SK-N-SH (cell line): ENCODE measurements at regions not wholly inside any gene's neighbourhood (a gene's known extent, or its start where the extent isn't known, plus 50 kb on each side); places are given as distances from the start of the nearest gene placed in this dataset.

Experiments used
- CTCF ChIA-PET: fragments of 300-600, 350-600 bp; formaldehyde crosslinking; extraction: SDS; loops from one replicate; lab custom pipeline; 2021; lab: Yijun Ruan, JAX
- POLR2A ChIA-PET: fragments of 350-600 bp; sonication (Branson Sonifier 250); formaldehyde crosslinking; extraction: SDS; loops from one replicate; lab custom pipeline; 2020; ENCODE audit warnings: antibody characterized with exemption, inconsistent platforms; lab: Yijun Ruan, JAX
- DNase-seq: peaks from one replicate; pipeline ENCODE4 v3.0.0; 2012
- H2AFZ ChIP-seq: fragments of 200-600 bp; sonication (generic); 2 replicates; pipeline ENCODE4 v1.8.1; 2016; ENCODE audit warnings: antibody characterized with exemption, mild to moderate bottlenecking, low read depth
- H3F3A ChIP-seq: fragments of 200-600 bp; sonication (generic); replicated peaks from 2 replicates; pipeline ENCODE3; 2016; ENCODE audit warnings: antibody characterized with exemption, mild to moderate bottlenecking; ENCODE audit not compliant: insufficient read depth
- H3K27ac ChIP-seq, 2 experiments: fragments of 200-500 bp in 1 of 2; fragments of 200-600 bp in 1 of 2; sonication (Bioruptor generic) in 1 of 2; sonication (generic), shearing (Covaris generic) in 1 of 2; 2 replicates each; pipeline versions ENCODE4 v1.5.1 to v1.6.1; 2014 to 2016; ENCODE audit warnings: low read depth in 2 of 2, inconsistent platforms in 1 of 2, low read length in 1 of 2, mild to moderate bottlenecking in 1 of 2, mixed read lengths in 1 of 2
- H3K27me3 ChIP-seq: fragments of 200-600 bp; sonication (generic), shearing (Covaris generic); 2 replicates; pipeline ENCODE4 v1.6.1; 2016; ENCODE audit warnings: mixed run types; ENCODE audit not compliant: insufficient read depth
- H3K36me3 ChIP-seq, 2 experiments: fragments of 200-500 bp in 1 of 2; fragments of 200-600 bp in 1 of 2; sonication (Bioruptor generic) in 1 of 2; sonication (generic) in 1 of 2; replicated peaks in 1 of 2; 2 replicates each; pipeline versions ENCODE3 to v1.5.1; 2014 to 2016; ENCODE audit warnings: low read length in 1 of 2, mild to moderate bottlenecking in 1 of 2; ENCODE audit not compliant: insufficient read depth in 2 of 2, control insufficient read depth in 1 of 2
- H3K4me1 ChIP-seq, 2 experiments: fragments of 200-500 bp in 1 of 2; fragments of 200-600 bp in 1 of 2; sonication (Bioruptor generic) in 1 of 2; sonication (generic), shearing (Covaris generic) in 1 of 2; 2 replicates each; pipeline versions ENCODE4 v1.5.1 to v1.6.1; 2014 to 2016; ENCODE audit warnings: low read depth in 1 of 2, low read length in 1 of 2, mixed run types in 1 of 2; ENCODE audit not compliant: insufficient read depth in 2 of 2, control insufficient read depth in 1 of 2
- H3K4me2 ChIP-seq: fragments of 200-600 bp; sonication (generic), shearing (Covaris generic); 2 replicates; pipeline ENCODE4 v1.6.1; 2017; ENCODE audit warnings: mixed run types
- H3K4me3 ChIP-seq, 2 experiments: fragments of 200-500 bp in 1 of 2; fragments of 200-600 bp in 1 of 2; sonication (Bioruptor generic) in 1 of 2; sonication (generic), shearing (Covaris generic) in 1 of 2; 2 replicates each; pipeline versions ENCODE4 v1.5.1 to v1.8.1; 2014 to 2016; ENCODE audit warnings: low read depth in 2 of 2, inconsistent platforms in 1 of 2, low read length in 1 of 2, mild to moderate bottlenecking in 1 of 2, mixed read lengths in 1 of 2, moderate library complexity in 1 of 2
- H3K79me2 ChIP-seq: fragments of 200-600 bp; sonication (generic); 2 replicates; pipeline ENCODE4 v1.8.1; 2017; ENCODE audit warnings: mild to moderate bottlenecking; ENCODE audit not compliant: insufficient read depth
- H3K9ac ChIP-seq: fragments of 200-600 bp; sonication (generic); 2 replicates; pipeline ENCODE4 v1.6.1; 2017; ENCODE audit warnings: mixed run types
- H3K9me2 ChIP-seq: fragments of 200-600 bp; sonication (generic); 2 replicates; pipeline ENCODE4 v1.6.1; 2017; ENCODE audit warnings: mixed run types
- H3K9me3 ChIP-seq: fragments of 200-600 bp; sonication (generic); 2 replicates; pipeline ENCODE4 v1.6.1; 2017; ENCODE audit warnings: mixed run types, mild to moderate bottlenecking, moderate library complexity
- H4K20me1 ChIP-seq: fragments of 200-600 bp; sonication (generic); 2 replicates; pipeline ENCODE4 v1.6.1; 2017; ENCODE audit warnings: mild to moderate bottlenecking, mixed run types; ENCODE audit not compliant: insufficient read depth
- EZH2phosphoT487 ChIP-seq: fragments of 200-600 bp; sonication (generic); IDR thresholded peaks from 2 replicates; pipeline ENCODE4 v1.6.1; 2017; ENCODE audit warnings: low read depth, mixed run types, mild to moderate bottlenecking, antibody characterized with exemption, moderate library complexity, borderline replicate concordance
- FOXM1 ChIP-seq: IDR thresholded peaks from 2 replicates; pipeline ENCODE4 v1.4.0; 2012; ENCODE audit warnings: low read depth, mild to moderate bottlenecking
- GABPA ChIP-seq: IDR thresholded peaks from 2 replicates; pipeline ENCODE4 v1.4.0; 2012; ENCODE audit warnings: low read depth, mild to moderate bottlenecking
- GATA2 ChIP-seq: sonication (generic); formaldehyde crosslinking; IDR thresholded peaks from 2 replicates; pipeline ENCODE4 v1.5.0; 2020; ENCODE audit warnings: mild to moderate bottlenecking, missing genetic modification reagents
- JUND ChIP-seq: IDR thresholded peaks from 2 replicates; pipeline ENCODE4 v1.4.0; 2012
- NFIC ChIP-seq: IDR thresholded peaks from 2 replicates; pipeline ENCODE4 v1.4.0; 2012; ENCODE audit warnings: borderline replicate concordance
- NRF1 ChIP-seq: IDR thresholded peaks from 2 replicates; pipeline ENCODE4 v1.6.1; 2012; ENCODE audit warnings: low read depth, mild to moderate bottlenecking, low read length
- RFX5 ChIP-seq: IDR thresholded peaks from 2 replicates; pipeline ENCODE4 v1.6.1; 2012; ENCODE audit warnings: mild to moderate bottlenecking, improper control_type of control experiment, low read length
- TAF1 ChIP-seq: IDR thresholded peaks from 2 replicates; pipeline ENCODE4 v1.6.1; 2012; ENCODE audit warnings: low read depth, mild to moderate bottlenecking, low read length, moderate library complexity, borderline replicate concordance
- TEAD4 ChIP-seq: IDR thresholded peaks from 2 replicates; pipeline ENCODE4 v1.4.0; 2012; ENCODE audit warnings: mild to moderate bottlenecking, borderline replicate concordance; ENCODE audit not compliant: insufficient read depth
- YY1 ChIP-seq: IDR thresholded peaks from 2 replicates; pipeline ENCODE4 v1.4.0; 2012; ENCODE audit warnings: low read depth, mild to moderate bottlenecking
- WGBS: methylation state at CpG from one replicate; pipeline ENCODE4 v1.1.6; 2017; ENCODE audit warnings: low lambda C conversion rate; 5-methylcytosine and 5-hydroxymethylcytosine counted together
- TF ChIP-seq, protein P1 (sequence below): fragments of 150-350 bp; IDR thresholded peaks from 2 replicates; pipeline ENCODE4 v1.6.1; 2016; ENCODE audit warnings: mild to moderate bottlenecking, low read depth, low read length
- TF ChIP-seq, protein P2 (sequence below): IDR thresholded peaks from 2 replicates; pipeline ENCODE4 v1.6.1; 2012; ENCODE audit warnings: mild to moderate bottlenecking, low read depth, low read length, moderate library complexity
- TF ChIP-seq, protein P3 (sequence below): IDR thresholded peaks from 2 replicates; pipeline ENCODE4; 2012
- TF ChIP-seq, protein P4 (sequence below): IDR thresholded peaks from 2 replicates; pipeline ENCODE4 v1.4.0; 2012; ENCODE audit warnings: low read depth, borderline replicate concordance

- Histone ChIP-seq H3F3A (no peaks in the 10 kb centered on the region), H3K9me2 (no peaks in the 10 kb centered on the region), H3K9me3 (no peaks in the 10 kb centered on the region), H3K4me3 (no peak overlapping the region), H4K20me1 (no peaks in the 10 kb centered on the region), H3K27ac (no peak overlapping the region), H3K9ac (no peak overlapping the region), H3K27me3 (no peaks in the 10 kb centered on the region), H3K79me2 (no peaks in the 10 kb centered on the region), H2AFZ (no peak overlapping the region), H3K4me2 (no peak overlapping the region), H3K4me1 (no peaks in the 10 kb centered on the region; a peak in 2 of 4 replicates), H3K36me3 (no peaks in the 10 kb centered on the region)
- no peak for DNase-seq
- CTCF ChIA-PET: interaction anchor here (0.6 to 0.9 kb wide), 3 partner anchors 230 to 1220 kb away, joined by 3 to 4 read pairs (median 3); no protein-coding TSS in a partner anchor
- POLR2A ChIA-PET: no interaction called here
- no peak for TF ChIP-seq TEAD4
- no peak for TF ChIP-seq GABPA
- no peak for TF ChIP-seq JUND
- TF ChIP-seq GATA2 (CRISPR knock-in tag): no peak
- TF ChIP-seq NRF1: no peak
- TF ChIP-seq FOXM1: no peak
- TF ChIP-seq RFX5: no peak
- no peak for TF ChIP-seq YY1
- TF ChIP-seq EZH2phosphoT487: no peak
- TF ChIP-seq, protein P1, sequence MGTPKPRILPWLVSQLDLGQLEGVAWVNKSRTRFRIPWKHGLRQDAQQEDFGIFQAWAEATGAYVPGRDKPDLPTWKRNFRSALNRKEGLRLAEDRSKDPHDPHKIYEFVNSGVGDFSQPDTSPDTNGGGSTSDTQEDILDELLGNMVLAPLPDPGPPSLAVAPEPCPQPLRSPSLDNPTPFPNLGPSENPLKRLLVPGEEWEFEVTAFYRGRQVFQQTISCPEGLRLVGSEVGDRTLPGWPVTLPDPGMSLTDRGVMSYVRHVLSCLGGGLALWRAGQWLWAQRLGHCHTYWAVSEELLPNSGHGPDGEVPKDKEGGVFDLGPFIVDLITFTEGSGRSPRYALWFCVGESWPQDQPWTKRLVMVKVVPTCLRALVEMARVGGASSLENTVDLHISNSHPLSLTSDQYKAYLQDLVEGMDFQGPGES: no peak
- no peak for TF ChIP-seq NFIC
- TF ChIP-seq, protein P2, sequence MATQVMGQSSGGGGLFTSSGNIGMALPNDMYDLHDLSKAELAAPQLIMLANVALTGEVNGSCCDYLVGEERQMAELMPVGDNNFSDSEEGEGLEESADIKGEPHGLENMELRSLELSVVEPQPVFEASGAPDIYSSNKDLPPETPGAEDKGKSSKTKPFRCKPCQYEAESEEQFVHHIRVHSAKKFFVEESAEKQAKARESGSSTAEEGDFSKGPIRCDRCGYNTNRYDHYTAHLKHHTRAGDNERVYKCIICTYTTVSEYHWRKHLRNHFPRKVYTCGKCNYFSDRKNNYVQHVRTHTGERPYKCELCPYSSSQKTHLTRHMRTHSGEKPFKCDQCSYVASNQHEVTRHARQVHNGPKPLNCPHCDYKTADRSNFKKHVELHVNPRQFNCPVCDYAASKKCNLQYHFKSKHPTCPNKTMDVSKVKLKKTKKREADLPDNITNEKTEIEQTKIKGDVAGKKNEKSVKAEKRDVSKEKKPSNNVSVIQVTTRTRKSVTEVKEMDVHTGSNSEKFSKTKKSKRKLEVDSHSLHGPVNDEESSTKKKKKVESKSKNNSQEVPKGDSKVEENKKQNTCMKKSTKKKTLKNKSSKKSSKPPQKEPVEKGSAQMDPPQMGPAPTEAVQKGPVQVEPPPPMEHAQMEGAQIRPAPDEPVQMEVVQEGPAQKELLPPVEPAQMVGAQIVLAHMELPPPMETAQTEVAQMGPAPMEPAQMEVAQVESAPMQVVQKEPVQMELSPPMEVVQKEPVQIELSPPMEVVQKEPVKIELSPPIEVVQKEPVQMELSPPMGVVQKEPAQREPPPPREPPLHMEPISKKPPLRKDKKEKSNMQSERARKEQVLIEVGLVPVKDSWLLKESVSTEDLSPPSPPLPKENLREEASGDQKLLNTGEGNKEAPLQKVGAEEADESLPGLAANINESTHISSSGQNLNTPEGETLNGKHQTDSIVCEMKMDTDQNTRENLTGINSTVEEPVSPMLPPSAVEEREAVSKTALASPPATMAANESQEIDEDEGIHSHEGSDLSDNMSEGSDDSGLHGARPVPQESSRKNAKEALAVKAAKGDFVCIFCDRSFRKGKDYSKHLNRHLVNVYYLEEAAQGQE: no peak
- TF ChIP-seq, protein P3, sequence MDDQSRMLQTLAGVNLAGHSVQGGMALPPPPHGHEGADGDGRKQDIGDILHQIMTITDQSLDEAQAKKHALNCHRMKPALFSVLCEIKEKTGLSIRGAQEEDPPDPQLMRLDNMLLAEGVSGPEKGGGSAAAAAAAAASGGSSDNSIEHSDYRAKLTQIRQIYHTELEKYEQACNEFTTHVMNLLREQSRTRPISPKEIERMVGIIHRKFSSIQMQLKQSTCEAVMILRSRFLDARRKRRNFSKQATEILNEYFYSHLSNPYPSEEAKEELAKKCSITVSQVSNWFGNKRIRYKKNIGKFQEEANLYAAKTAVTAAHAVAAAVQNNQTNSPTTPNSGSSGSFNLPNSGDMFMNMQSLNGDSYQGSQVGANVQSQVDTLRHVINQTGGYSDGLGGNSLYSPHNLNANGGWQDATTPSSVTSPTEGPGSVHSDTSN: no peak
- 73% methylated on average over 7 of the region's 7 CpGs for WGBS
Observed at GRCh38 chr15:58273104-58273503, 134.9 kb downstream of the AQP9 start.

DNA sequence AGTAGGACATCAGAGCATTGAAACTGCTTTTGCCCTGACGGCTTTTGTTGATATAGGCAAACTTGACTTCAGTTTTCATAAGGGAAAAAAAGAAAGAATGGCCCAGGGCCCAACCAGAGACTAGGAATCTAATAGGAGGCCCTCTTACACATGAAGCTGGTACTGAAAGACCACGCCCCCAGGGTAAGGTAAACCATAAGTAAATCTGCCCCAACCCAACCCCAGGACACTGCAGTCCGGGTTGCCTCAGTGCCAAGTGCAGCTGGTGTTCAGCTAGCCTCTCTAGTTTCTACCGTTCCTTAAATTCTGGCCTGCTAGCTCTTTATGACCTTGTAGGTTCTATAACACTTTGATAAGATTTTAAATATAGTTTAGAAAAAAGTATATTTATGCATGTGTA, 136.7 kb downstream of the AQP9 start:
- no peak overlapping the region for H3K4me2 ChIP-seq
- ChIA-PET CTCF (no interaction called here), POLR2A (no interaction called here)

More for the DNA sequence above, 136.7 kb downstream of the AQP9 start:
- Histone ChIP-seq H3K36me3 (no peaks in the 10 kb centered on the region), H3K27me3 (no peaks in the 10 kb centered on the region; the same call in 1 of the 2 replicates), H3K9me3 (no peaks in the 10 kb centered on the region), H3F3A (no peaks in the 10 kb centered on the region), H3K4me1 (no peaks in the 10 kb centered on the region; a peak in 1 of 4 replicates), H3K9ac (no peak overlapping the region), H3K9me2 (no peaks in the 10 kb centered on the region), H2AFZ (no peak overlapping the region), H4K20me1 (no peaks in the 10 kb centered on the region), H3K27ac (no peak overlapping the region), H3K4me3 (no peak overlapping the region)
- 53% methylated on average over 4 of the region's 4 CpGs for WGBS
- no peak for DNase-seq
- TF ChIP-seq, protein P4, sequence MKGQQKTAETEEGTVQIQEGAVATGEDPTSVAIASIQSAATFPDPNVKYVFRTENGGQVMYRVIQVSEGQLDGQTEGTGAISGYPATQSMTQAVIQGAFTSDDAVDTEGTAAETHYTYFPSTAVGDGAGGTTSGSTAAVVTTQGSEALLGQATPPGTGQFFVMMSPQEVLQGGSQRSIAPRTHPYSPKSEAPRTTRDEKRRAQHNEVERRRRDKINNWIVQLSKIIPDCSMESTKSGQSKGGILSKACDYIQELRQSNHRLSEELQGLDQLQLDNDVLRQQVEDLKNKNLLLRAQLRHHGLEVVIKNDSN: no peak
- TF ChIP-seq TAF1 (no peak), JUND (no peak)
- TF ChIP-seq, all 33 proteins: peak for 0
- H3K79me2 ChIP-seq: no peaks in the 10 kb centered on the region
